Ishikawa (cell line): ENCODE measurements at regions not wholly inside any gene's neighbourhood (a gene's known extent, or its start where the extent isn't known, plus 50 kb on each side); places are given as distances from the start of the nearest gene placed in this dataset.

Experiments
- CEBPB ChIP-seq: IDR thresholded peaks from 2 replicates; pipeline ENCODE4 v1.6.1; 2012
- CREB1 ChIP-seq: IDR thresholded peaks from 2 replicates; pipeline ENCODE4 v1.6.1; 2012; ENCODE audit warnings: low read depth
- EP300 ChIP-seq: IDR thresholded peaks from 2 replicates; pipeline ENCODE4 v1.6.1; 2012; ENCODE audit warnings: borderline replicate concordance
- FOXM1 ChIP-seq: IDR thresholded peaks from 2 replicates; pipeline ENCODE4 v1.6.1; 2012; ENCODE audit warnings: low read depth, borderline replicate concordance
- RAD21 ChIP-seq: IDR thresholded peaks from 2 replicates; pipeline ENCODE4 v1.6.1; 2012; ENCODE audit warnings: low read depth
- TAF1 ChIP-seq: IDR thresholded peaks from 2 replicates; pipeline ENCODE4 v1.6.1; 2012; ENCODE audit warnings: low read depth, mild to moderate bottlenecking
- ZBTB7A ChIP-seq: IDR thresholded peaks from 2 replicates; pipeline ENCODE4 v1.6.1; 2012; ENCODE audit warnings: low read depth
- TF ChIP-seq, protein P1 (sequence below): IDR thresholded peaks from 2 replicates; pipeline ENCODE4 v1.6.1; 2012
- TF ChIP-seq, protein P2 (sequence below): IDR thresholded peaks from 2 replicates; pipeline ENCODE4 v1.6.1; 2012

DNA sequence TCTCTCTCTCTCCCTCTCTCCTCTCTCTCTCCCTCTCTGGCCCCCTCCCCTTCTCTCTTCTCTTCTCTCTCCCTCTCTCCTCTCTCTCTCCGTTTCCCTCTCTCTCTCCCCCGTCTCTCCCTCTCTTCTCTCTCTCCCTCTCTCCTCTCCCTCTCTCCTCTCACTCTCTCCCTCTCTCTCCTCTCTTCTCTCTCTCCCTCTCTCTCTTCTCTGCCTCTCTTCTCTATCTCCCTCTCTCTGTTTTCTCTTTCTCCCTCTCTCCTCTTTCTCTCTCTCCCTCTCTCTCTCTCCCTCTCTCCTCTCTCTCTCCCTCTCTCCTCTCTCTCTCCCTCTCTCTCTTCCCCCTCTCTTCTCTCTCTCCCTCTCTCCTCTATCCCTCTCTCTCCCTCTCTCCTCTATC, 98.3 kb upstream of the FGF3 start:
- TF ChIP-seq, protein P1, sequence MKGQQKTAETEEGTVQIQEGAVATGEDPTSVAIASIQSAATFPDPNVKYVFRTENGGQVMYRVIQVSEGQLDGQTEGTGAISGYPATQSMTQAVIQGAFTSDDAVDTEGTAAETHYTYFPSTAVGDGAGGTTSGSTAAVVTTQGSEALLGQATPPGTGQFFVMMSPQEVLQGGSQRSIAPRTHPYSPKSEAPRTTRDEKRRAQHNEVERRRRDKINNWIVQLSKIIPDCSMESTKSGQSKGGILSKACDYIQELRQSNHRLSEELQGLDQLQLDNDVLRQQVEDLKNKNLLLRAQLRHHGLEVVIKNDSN: no peak
- TF ChIP-seq EP300 (no peak), CEBPB (no peak), RAD21 (no peak), ZBTB7A (no peak), CREB1 (no peak), TAF1 (no peak), FOXM1 (no peak)
- TF ChIP-seq, protein P2, sequence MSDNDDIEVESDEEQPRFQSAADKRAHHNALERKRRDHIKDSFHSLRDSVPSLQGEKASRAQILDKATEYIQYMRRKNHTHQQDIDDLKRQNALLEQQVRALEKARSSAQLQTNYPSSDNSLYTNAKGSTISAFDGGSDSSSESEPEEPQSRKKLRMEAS: no peak
